Osteoblast (primary cell): ENCODE measurements at regions not wholly inside any gene's neighbourhood (a gene's known extent, or its start where the extent isn't known, plus 50 kb on each side); places are given as distances from the start of the nearest gene placed in this dataset.

Source experiments
- DNase-seq: peaks from one replicate; pipeline ENCODE4 v3.0.0; 2011; ENCODE audit warnings: low spot score, mixed read lengths; ENCODE audit not compliant: insufficient read length; ENCODE audit errors: missing footprints
- H2AFZ ChIP-seq: 2 replicates; pipeline ENCODE4 v1.6.0; 2011; ENCODE audit warnings: mild to moderate bottlenecking, low read length
- H3K27ac ChIP-seq: 2 replicates; pipeline ENCODE4 v1.5.1; 2011; ENCODE audit warnings: mild to moderate bottlenecking, low read depth, low read length, moderate library complexity
- H3K27me3 ChIP-seq: 2 replicates; pipeline ENCODE4 v1.6.0; 2012; ENCODE audit warnings: mild to moderate bottlenecking, control low read depth, inconsistent platforms, low read length, moderate library complexity; ENCODE audit not compliant: insufficient read depth
- H3K36me3 ChIP-seq: 2 replicates; pipeline ENCODE4 v1.5.1; 2011; ENCODE audit warnings: mild to moderate bottlenecking, low read length, control low read depth, moderate library complexity; ENCODE audit not compliant: insufficient read depth
- H3K4me1 ChIP-seq: 2 replicates; pipeline ENCODE4 v1.5.1; 2011; ENCODE audit warnings: mild to moderate bottlenecking, low read length, control low read depth, moderate library complexity; ENCODE audit not compliant: insufficient read depth
- H3K4me2 ChIP-seq: 2 replicates; pipeline ENCODE4 v1.6.0; 2011; ENCODE audit warnings: mild to moderate bottlenecking, low read length; ENCODE audit not compliant: insufficient read depth
- H3K4me3 ChIP-seq: fragments of 200-600 bp; sonication (generic); 3 replicates; pipeline ENCODE4 v1.5.1; 2012; ENCODE audit warnings: mild to moderate bottlenecking, low read length, inconsistent platforms; ENCODE audit not compliant: insufficient read depth
- H3K79me2 ChIP-seq: 2 replicates; pipeline ENCODE4 v1.6.0; 2012; ENCODE audit warnings: mild to moderate bottlenecking, low read length, control low read depth, inconsistent platforms; ENCODE audit not compliant: insufficient read depth
- H3K9me3 ChIP-seq: 2 replicates; pipeline ENCODE4 v1.5.1; 2011; ENCODE audit warnings: low read depth, low read length, control low read depth
- H4K20me1 ChIP-seq: 2 replicates; pipeline ENCODE4 v1.6.0; 2012; ENCODE audit warnings: mild to moderate bottlenecking, low read length, control low read depth; ENCODE audit not compliant: insufficient read depth
- TF ChIP-seq, protein P1 (sequence below): IDR thresholded peaks from 2 replicates; pipeline ENCODE4 v1.5.1; 2011; ENCODE audit warnings: mild to moderate bottlenecking, low read depth, low read length, moderate library complexity; ENCODE audit errors: extremely low read depth

DNA sequence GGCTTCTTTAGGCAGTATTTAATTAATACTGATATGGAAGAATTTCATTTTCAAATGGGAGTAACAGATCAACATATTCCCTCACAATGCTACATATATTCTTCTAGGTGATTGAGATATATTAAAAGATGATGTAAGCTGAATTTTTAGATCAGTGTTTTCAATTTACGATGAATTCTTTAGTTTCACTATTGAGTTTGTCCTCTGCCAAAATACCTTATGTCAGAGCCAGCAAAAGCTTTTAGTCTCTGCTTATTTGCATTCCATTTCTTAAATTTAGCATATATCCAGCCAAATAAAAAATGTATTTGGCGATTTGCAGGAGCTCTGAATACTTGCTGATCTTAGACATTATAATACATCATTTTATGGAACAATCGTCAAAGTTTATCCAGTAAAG lies 144.3 kb downstream of the MOSPD2 start:
- Histone ChIP-seq H3K9me3 (no peaks in the 10 kb centered on the region), H3K27me3 (no peaks in the 10 kb centered on the region), H3K4me2 (no peak overlapping the region), H3K36me3 (no peaks in the 10 kb centered on the region), H3K79me2 (no peaks in the 10 kb centered on the region), H3K4me1 (no peaks in the 10 kb centered on the region), H2AFZ (no peak overlapping the region), H4K20me1 (no peaks in the 10 kb centered on the region), H3K4me3 (no peak overlapping the region), H3K27ac (no peak overlapping the region)
- TF ChIP-seq, protein P1, sequence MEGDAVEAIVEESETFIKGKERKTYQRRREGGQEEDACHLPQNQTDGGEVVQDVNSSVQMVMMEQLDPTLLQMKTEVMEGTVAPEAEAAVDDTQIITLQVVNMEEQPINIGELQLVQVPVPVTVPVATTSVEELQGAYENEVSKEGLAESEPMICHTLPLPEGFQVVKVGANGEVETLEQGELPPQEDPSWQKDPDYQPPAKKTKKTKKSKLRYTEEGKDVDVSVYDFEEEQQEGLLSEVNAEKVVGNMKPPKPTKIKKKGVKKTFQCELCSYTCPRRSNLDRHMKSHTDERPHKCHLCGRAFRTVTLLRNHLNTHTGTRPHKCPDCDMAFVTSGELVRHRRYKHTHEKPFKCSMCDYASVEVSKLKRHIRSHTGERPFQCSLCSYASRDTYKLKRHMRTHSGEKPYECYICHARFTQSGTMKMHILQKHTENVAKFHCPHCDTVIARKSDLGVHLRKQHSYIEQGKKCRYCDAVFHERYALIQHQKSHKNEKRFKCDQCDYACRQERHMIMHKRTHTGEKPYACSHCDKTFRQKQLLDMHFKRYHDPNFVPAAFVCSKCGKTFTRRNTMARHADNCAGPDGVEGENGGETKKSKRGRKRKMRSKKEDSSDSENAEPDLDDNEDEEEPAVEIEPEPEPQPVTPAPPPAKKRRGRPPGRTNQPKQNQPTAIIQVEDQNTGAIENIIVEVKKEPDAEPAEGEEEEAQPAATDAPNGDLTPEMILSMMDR = no peak
- DNase-seq = no peak

GRCh38 chrX:15016051-15016450 lies 142.8 kb downstream of the MOSPD2 start:
- DNase-seq = no peak

GRCh38 chrX:15014281-15014680 lies 141.1 kb downstream of the MOSPD2 start:
- Histone ChIP-seq H3K79me2 (no peaks in the 10 kb centered on the region), H3K27ac (no peak overlapping the region), H4K20me1 (no peaks in the 10 kb centered on the region), H3K9me3 (no peaks in the 10 kb centered on the region), H3K27me3 (no peaks in the 10 kb centered on the region), H3K36me3 (no peaks in the 10 kb centered on the region), H3K4me2 (no peak overlapping the region), H2AFZ (no peak overlapping the region), H3K4me1 (no peaks in the 10 kb centered on the region), H3K4me3 (no peak overlapping the region)
- DNase-seq = no peak
- TF ChIP-seq, protein P1 = no peak

More at GRCh38 chrX:15016051-15016450, 142.8 kb downstream of the MOSPD2 start:
- Histone ChIP-seq H3K4me2 (no peak overlapping the region), H3K79me2 (no peaks in the 10 kb centered on the region), H4K20me1 (no peaks in the 10 kb centered on the region), H3K36me3 (no peaks in the 10 kb centered on the region), H3K27ac (no peak overlapping the region), H3K27me3 (no peaks in the 10 kb centered on the region), H2AFZ (no peak overlapping the region), H3K9me3 (no peaks in the 10 kb centered on the region), H3K4me1 (no peaks in the 10 kb centered on the region), H3K4me3 (no peak overlapping the region)
- TF ChIP-seq, protein P1 = no peak

DNA sequence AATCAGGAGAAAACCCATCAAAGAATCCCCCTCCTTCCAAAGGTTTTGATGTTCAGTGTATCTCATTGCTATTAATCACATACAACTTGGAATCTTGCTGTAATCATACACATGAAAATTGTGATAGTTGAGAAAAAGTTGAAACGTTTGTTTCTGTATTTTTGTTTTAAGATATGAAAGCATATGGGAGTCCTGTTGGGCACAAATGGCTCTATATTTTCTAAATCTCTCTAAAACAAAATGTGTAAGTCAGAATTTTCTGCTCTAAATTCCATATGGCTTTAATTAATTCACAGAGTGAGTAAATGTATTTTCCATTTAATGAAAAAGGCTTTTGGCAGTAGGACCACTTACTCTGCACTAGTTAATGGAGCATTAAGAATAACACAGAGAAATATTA lies 140.2 kb downstream of the MOSPD2 start:
- H3K9me3 ChIP-seq = no peaks in the 10 kb centered on the region
- H3K36me3 ChIP-seq = no peaks in the 10 kb centered on the region
- H3K4me2 ChIP-seq = no peak overlapping the region
- DNase-seq = no peak
- no peak overlapping the region for H2AFZ ChIP-seq
- no peaks in the 10 kb centered on the region for H4K20me1 ChIP-seq
- H3K79me2 ChIP-seq = no peaks in the 10 kb centered on the region
- no peaks in the 10 kb centered on the region for H3K4me1 ChIP-seq
- no peaks in the 10 kb centered on the region for H3K27me3 ChIP-seq
- TF ChIP-seq, protein P1 = no peak
- H3K27ac ChIP-seq = no peak overlapping the region
- no peak overlapping the region for H3K4me3 ChIP-seq
